HG03196 (cell line): ENCODE measurements at regions not wholly inside any gene's neighbourhood (a gene's known extent, or its start where the extent isn't known, plus 50 kb on each side); places are given as distances from the start of the nearest gene placed in this dataset.

ENCODE experiments used
- ATAC-seq: cut with Tn5 transposase; IDR thresholded peaks from one replicate; pipeline ENCODE4 v1.9.1; 2021; ENCODE audit not compliant: unreplicated experiment

GRCh38 chr3:87175732-87176131 lies 51.4 kb upstream of the CHMP2B start:
- ATAC-seq, result no peak

GRCh38 chr3:87173776-87174175 lies 53.3 kb upstream of the CHMP2B start:
- ATAC-seq, result no peak

GRCh38 chr3:87173071-87173470 lies 54.0 kb upstream of the CHMP2B start:
- ATAC-seq, result no peak

- ATAC-seq, result peak; percentile 81
These were observed 59.3 kb upstream of the CHMP2B start for GRCh38 chr3:87167628-87168456.

GRCh38 chr3:87164245-87164644 lies 62.9 kb upstream of the CHMP2B start:
- no peak for ATAC-seq

- no peak for ATAC-seq
These were observed 65.3 kb upstream of the CHMP2B start for GRCh38 chr3:87161851-87162250.

GRCh38 chr3:87161417-87161816 lies 65.7 kb upstream of the CHMP2B start:
- no peak for ATAC-seq

- ATAC-seq, result no peak
These were observed 66.1 kb upstream of the CHMP2B start for GRCh38 chr3:87161013-87161412.

- ATAC-seq, result no peak
These were observed 68.3 kb upstream of the CHMP2B start for GRCh38 chr3:87158823-87159222.

GRCh38 chr3:87148020-87148419 lies 79.1 kb upstream of the CHMP2B start:
- ATAC-seq, result no peak

- ATAC-seq, result no peak
These were observed 79.5 kb upstream of the CHMP2B start for GRCh38 chr3:87147562-87147961.

GRCh38 chr3:87145553-87145952 lies 81.6 kb upstream of the CHMP2B start:
- no peak for ATAC-seq

- ATAC-seq, result no peak
These were observed 91.0 kb upstream of the CHMP2B start for GRCh38 chr3:87136066-87136596.

- no peak for ATAC-seq
These were observed 91.7 kb upstream of the CHMP2B start for GRCh38 chr3:87135412-87135811.

GRCh38 chr3:87132801-87133200 lies 94.3 kb upstream of the CHMP2B start:
- ATAC-seq, result no peak

GRCh38 chr3:87128006-87128405 lies 99.1 kb upstream of the CHMP2B start:
- no peak for ATAC-seq

GRCh38 chr3:87127281-87127680 lies 99.8 kb upstream of the CHMP2B start:
- no peak for ATAC-seq

GRCh38 chr3:87126321-87126720 lies 100.8 kb upstream of the CHMP2B start:
- no peak for ATAC-seq

GRCh38 chr3:87125116-87125515 lies 102.0 kb upstream of the CHMP2B start:
- ATAC-seq, result no peak

- no peak for ATAC-seq
These were observed 104.3 kb upstream of the CHMP2B start for GRCh38 chr3:87122766-87123165.

GRCh38 chr3:87121856-87122255 lies 105.3 kb upstream of the CHMP2B start:
- no peak for ATAC-seq

GRCh38 chr3:87120881-87121280 lies 106.2 kb upstream of the CHMP2B start:
- no peak for ATAC-seq

- ATAC-seq, result no peak
These were observed 106.9 kb upstream of the CHMP2B start for GRCh38 chr3:87120236-87120635.
